ENCODE measurements at regions not wholly inside any gene's neighbourhood (a gene's known extent, or its start where the extent isn't known, plus 50 kb on each side); places are given as distances from the start of the nearest gene placed in this dataset.

DNA sequence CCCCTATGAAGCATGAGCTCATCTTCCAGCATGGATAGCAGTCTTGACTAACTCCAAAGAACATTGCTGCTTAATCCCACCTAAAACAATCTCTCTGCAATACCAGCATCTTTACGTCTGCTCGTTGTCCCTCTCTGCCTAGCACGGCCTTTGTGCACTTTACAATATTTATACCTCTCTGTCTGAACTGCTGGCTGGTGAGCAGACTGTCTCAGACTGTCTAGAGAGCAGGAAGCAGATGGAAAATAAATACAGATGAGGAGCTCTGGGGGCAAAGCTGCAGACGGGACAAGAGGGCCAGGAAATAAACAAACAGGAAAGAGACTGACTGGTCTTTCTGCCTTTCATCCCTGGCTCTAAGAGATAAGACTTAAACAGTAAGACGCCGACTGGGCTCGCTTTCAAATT, 224.8 kb downstream of the ENC1 start:
- no peak overlapping the region for H3K4me3 ChIP-seq (ENCODE audit: low read depth, low read length)
- TF ChIP-seq, protein P1, sequence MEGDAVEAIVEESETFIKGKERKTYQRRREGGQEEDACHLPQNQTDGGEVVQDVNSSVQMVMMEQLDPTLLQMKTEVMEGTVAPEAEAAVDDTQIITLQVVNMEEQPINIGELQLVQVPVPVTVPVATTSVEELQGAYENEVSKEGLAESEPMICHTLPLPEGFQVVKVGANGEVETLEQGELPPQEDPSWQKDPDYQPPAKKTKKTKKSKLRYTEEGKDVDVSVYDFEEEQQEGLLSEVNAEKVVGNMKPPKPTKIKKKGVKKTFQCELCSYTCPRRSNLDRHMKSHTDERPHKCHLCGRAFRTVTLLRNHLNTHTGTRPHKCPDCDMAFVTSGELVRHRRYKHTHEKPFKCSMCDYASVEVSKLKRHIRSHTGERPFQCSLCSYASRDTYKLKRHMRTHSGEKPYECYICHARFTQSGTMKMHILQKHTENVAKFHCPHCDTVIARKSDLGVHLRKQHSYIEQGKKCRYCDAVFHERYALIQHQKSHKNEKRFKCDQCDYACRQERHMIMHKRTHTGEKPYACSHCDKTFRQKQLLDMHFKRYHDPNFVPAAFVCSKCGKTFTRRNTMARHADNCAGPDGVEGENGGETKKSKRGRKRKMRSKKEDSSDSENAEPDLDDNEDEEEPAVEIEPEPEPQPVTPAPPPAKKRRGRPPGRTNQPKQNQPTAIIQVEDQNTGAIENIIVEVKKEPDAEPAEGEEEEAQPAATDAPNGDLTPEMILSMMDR (IDR thresholded peaks at IDR 0.05; ENCODE audit: insufficient read depth, low read depth, low read length, missing control alignments), result no peak
- DNase-seq (ENCODE audit: low read depth), result no peak

DNA sequence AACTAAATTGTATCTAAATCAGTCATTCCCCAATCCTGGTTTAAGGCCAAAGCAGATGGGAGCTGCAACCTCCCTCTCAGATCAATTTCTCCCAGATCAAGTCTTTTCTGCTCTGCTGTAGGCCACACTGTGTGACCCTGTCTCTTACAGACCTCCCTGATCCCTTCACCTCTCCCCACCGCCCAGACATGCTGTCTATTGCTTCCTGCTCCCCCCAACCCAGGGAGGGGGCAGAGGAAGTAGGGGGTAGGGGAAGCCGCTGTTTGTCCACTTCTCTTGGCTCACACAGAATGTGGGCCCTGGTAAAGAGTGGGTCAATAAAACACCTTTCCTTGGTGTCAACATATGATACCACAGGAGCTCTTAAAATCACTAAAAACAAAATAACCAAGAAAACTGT, 226.3 kb downstream of the ENC1 start:
- no peak for DNase-seq (ENCODE audit: low read depth)
- no peak overlapping the region for H3K4me3 ChIP-seq (ENCODE audit: low read depth, low read length)
- TF ChIP-seq, protein P1 (IDR thresholded peaks at IDR 0.05; ENCODE audit: insufficient read depth, low read depth, low read length, missing control alignments), result no peak

DNA sequence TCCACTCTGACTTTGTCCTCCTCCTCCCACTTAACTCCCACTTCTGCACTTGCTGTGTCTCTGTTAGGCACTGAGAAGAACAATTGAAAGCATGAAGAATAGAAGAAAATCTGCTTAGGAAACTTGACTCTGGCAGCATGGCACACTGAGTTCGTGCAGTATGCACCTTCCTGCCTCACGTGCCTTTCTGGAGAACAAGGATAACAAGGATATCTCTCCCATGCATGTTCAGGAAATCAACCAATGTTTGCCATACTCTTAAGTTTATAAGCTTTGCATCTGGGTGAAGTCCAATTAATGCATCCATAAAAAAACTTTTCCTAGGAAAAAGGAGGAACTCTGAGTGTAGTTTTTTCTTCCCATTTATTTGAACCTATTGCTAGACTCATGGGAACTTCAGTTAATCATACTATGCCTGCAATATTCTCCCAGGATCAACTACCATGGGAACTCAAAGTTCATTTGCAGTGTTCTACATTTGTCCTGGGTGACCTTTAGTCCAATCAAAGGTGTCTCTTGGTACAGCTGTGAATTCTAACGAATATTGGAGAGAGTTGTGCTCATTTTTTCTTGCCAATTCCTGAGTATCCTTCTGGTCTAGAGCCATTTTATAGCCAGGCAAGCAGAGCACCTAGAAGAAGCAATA, 227.0 kb downstream of the ENC1 start:
- no peak overlapping the region for H3K4me3 ChIP-seq (ENCODE audit: low read depth, low read length)
- DNase-seq (ENCODE audit: low read depth), result no peak

DNA sequence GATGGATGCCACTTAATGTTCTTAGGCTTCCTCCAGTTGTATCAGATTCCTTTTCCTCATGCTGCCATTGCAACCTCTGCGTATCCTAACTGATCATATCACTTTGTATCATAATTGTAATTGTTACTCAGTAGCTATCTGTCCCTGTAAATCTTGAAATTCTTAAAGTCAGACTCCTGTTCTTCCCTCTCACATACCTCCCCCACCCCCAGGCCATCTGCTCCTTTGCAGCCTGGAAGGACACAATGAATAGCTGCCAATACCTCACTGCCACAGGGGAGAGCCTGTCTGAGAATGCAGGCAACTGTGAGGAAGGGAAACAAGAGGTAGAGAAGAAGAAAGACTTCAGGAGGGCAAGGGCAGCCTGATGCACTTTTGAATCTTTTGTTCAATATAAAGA, 228.5 kb downstream of the ENC1 start:
- TF ChIP-seq, protein P1 (IDR thresholded peaks at IDR 0.05; ENCODE audit: insufficient read depth, low read depth, low read length, missing control alignments), result no peak
- DNase-seq (ENCODE audit: low read depth), result no peak
- H3K4me3 ChIP-seq (ENCODE audit: low read depth, low read length), result no peak overlapping the region

More for the DNA sequence above, 227.0 kb downstream of the ENC1 start:
- TF ChIP-seq, protein P1 (IDR thresholded peaks at IDR 0.05; ENCODE audit: insufficient read depth, low read depth, low read length, missing control alignments), result no peak

DNA sequence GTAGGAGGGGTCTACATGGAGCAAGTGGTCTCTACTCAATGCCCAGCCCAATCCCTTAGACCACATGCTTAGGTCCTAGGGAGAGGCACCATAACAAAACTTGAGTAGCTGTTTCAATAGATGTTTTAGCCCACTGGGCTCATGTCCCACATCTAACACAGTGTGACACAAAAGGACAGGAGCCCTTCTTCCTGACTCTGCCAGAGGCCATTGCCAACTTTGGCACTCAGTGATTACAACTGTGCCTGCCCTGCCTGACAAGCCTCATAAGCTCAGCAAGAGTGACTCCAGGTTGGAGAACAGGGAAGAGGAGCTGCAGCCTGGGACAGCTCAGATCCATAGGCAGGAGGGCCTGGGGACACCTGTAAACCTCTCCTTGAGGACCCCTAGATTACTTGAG, 230.8 kb downstream of the ENC1 start:
- no peak overlapping the region for H3K4me3 ChIP-seq (ENCODE audit: low read depth, low read length)
- no peak for DNase-seq (ENCODE audit: low read depth)
- TF ChIP-seq, protein P1 (IDR thresholded peaks at IDR 0.05; ENCODE audit: insufficient read depth, low read depth, low read length, missing control alignments), result no peak

DNA sequence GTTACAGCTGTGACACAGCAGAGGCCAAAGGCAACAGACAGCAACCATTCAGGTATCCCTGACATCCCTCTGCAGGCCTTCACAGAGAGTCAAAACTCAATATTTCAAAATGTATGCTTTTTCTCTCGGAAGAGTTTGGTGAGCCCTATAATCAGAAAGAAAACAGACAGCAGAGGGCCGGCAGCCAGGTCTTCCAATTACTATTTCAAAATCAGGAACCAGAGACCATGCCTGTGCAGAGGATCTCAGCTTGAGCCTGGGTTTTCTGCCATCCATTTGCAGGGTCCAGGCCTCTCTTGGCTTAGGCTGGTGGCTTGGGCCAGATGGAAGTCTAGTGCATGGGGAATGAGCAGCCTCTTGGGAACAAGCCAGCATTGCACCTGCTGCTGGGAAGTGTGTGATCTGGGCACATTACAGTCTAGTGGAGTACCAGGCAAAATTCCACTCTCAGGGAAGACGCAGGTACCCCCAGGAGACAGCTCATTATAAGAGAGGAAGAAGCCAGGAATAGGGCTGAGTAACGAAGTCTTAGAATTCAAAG, 231.3 kb downstream of the ENC1 start:
- TF ChIP-seq, protein P1 (IDR thresholded peaks at IDR 0.05; ENCODE audit: insufficient read depth, low read depth, low read length, missing control alignments), result no peak
- H3K4me3 ChIP-seq (ENCODE audit: low read depth, low read length), result no peak overlapping the region
- no peak for DNase-seq (ENCODE audit: low read depth)
